A549 (cell line): ENCODE measurements at regions not wholly inside any gene's neighbourhood (a gene's known extent, or its start where the extent isn't known, plus 50 kb on each side); places are given as distances from the start of the nearest gene placed in this dataset.

Experiments used
- ATAC-seq, 2 experiments: fragments of 200-7000 bp in 1 of 2; fragments of >200 bp in 1 of 2; cut with Nextera tagmentation in 1 of 2; cut with Tn5 transposase in 1 of 2; 3 replicates each; pipeline versions ENCODE4 v1.8.0 to v1.9.1; 2018 to 2020; ENCODE audit warnings: mild to moderate bottlenecking in 1 of 2, moderate library complexity in 1 of 2
- CTCF ChIA-PET: fragments of 300-600 bp; sonication (Branson Sonifier 250); formaldehyde crosslinking; extraction: SDS; loops from one replicate; lab custom pipeline; 2021; ENCODE audit warnings: antibody characterized with exemption, inconsistent platforms; lab: Yijun Ruan, JAX
- POLR2A ChIA-PET: fragments of 350-600 bp; formaldehyde crosslinking; extraction: SDS; loops from one replicate; lab custom pipeline; 2021; ENCODE audit warnings: antibody characterized with exemption, inconsistent platforms; lab: Yijun Ruan, JAX
- DNase-seq, 2 experiments: peaks; one replicate each; pipeline versions ENCODE4 v3.0.0 to v3.0.0-alpha.2; 2011 to 2016; ENCODE audit warnings: low read depth in 1 of 2, low spot score in 1 of 2
- FAIRE-seq: peaks from 2 replicates; lab custom pipeline; 2011; peaks lifted over from hg19 to GRCh38; lab: Jason Lieb, UNC
- H3K27ac ChIP-seq, 2 experiments: fragments of >200 bp; sonication (Bioruptor Twin); formaldehyde crosslinking; 3 replicates each; pipeline ENCODE4 v1.5.1; 2016 to 2017
- H3K4me1 ChIP-seq: fragments of >200 bp; sonication (Bioruptor Twin); formaldehyde crosslinking; 3 replicates; pipeline ENCODE4 v1.6.1; 2016
- H3K4me2 ChIP-seq: fragments of >200 bp; sonication (Bioruptor Twin); formaldehyde crosslinking; 3 replicates; pipeline ENCODE4 v1.6.1; 2016
- H3K4me3 ChIP-seq: fragments of >200 bp; sonication (Bioruptor Twin); formaldehyde crosslinking; 3 replicates; pipeline ENCODE4 v1.5.1; 2016
- H3K9me3 ChIP-seq: fragments of >200 bp; sonication (Bioruptor Twin); formaldehyde crosslinking; 3 replicates; pipeline ENCODE4 v1.6.1; 2016
- CBX2 ChIP-seq: fragments of 200-600 bp; sonication (generic); IDR thresholded peaks from 2 replicates; pipeline ENCODE4 v1.6.1; 2016; ENCODE audit warnings: low read depth, mild to moderate bottlenecking, borderline replicate concordance
- CBX8 ChIP-seq: fragments of 200-600 bp; sonication (generic); IDR thresholded peaks from 2 replicates; pipeline ENCODE4 v1.6.1; 2016
- CHD2 ChIP-seq: fragments of 150-350 bp; IDR thresholded peaks from 2 replicates; pipeline ENCODE4 v1.6.1; 2014; ENCODE audit warnings: low read length; ENCODE audit not compliant: partially characterized antibody
- CHD4 ChIP-seq: fragments of 200-600 bp; sonication (generic); IDR thresholded peaks from 2 replicates; pipeline ENCODE4 v1.6.1; 2016; ENCODE audit warnings: antibody characterized with exemption, mild to moderate bottlenecking, borderline replicate concordance
- E2F6 ChIP-seq: IDR thresholded peaks from 2 replicates; pipeline ENCODE4 v1.6.1; 2012; ENCODE audit warnings: low read depth, borderline replicate concordance
- ELK1 ChIP-seq: fragments of 150-350 bp; IDR thresholded peaks from 2 replicates; pipeline ENCODE4 v1.6.1; 2014; ENCODE audit warnings: low read depth, mild to moderate bottlenecking, low read length
- FOXS1 ChIP-seq: fragments of 250-450 bp; sonication (Bioruptor Pico); IDR thresholded peaks from 2 replicates; pipeline ENCODE4 v1.5.0; 2020; ENCODE audit warnings: mild to moderate bottlenecking, moderate library complexity
- HMGXB4 ChIP-seq: fragments of 250-450 bp; sonication (Bioruptor Pico); IDR thresholded peaks from 2 replicates; pipeline ENCODE4 v1.5.0; 2021; ENCODE audit warnings: mild to moderate bottlenecking, moderate library complexity, borderline replicate concordance
- HOXB5 ChIP-seq: fragments of 250-450 bp; sonication (Bioruptor Pico); IDR thresholded peaks from 2 replicates; pipeline ENCODE4 v1.5.0; 2020; ENCODE audit warnings: mild to moderate bottlenecking, moderate library complexity
- JUN ChIP-seq, 2 experiments: fragments of >200 bp; sonication (Bioruptor Twin); formaldehyde crosslinking; IDR thresholded peaks; 2 replicates in 1 of 2; 3 replicates in 1 of 2; pipeline ENCODE4 v1.6.1; 2016 to 2017
- JUNB ChIP-seq: fragments of >200 bp; sonication (Bioruptor Twin); formaldehyde crosslinking; IDR thresholded peaks from 2 replicates; pipeline ENCODE4 v1.6.1; 2016
- MAZ ChIP-seq: fragments of 150-350 bp; IDR thresholded peaks from 2 replicates; pipeline ENCODE4 v1.6.1; 2014; ENCODE audit warnings: antibody characterized with exemption, low read depth, low read length, borderline replicate concordance
- MYC ChIP-seq: IDR thresholded peaks from 2 replicates; pipeline ENCODE4 v1.6.1; 2012; ENCODE audit warnings: mild to moderate bottlenecking, inconsistent platforms, low read length, improper control_type of control experiment, borderline replicate concordance
- PHF8 ChIP-seq: fragments of 200-600 bp; sonication (generic); IDR thresholded peaks from 2 replicates; pipeline ENCODE4 v1.6.1; 2016; ENCODE audit warnings: low read depth, mild to moderate bottlenecking, antibody characterized with exemption, moderate library complexity, borderline replicate concordance
- RCOR1 ChIP-seq: fragments of 150-350 bp; IDR thresholded peaks from 2 replicates; pipeline ENCODE4 v1.6.1; 2014; ENCODE audit warnings: antibody characterized with exemption, low read length, low read depth
- ZNF302 ChIP-seq: fragments of 250-450 bp; sonication (Bioruptor Pico); IDR thresholded peaks from 2 replicates; pipeline ENCODE4 v1.9.0; 2021; ENCODE audit warnings: inconsistent platforms, mild to moderate bottlenecking, moderate library complexity
- ZSCAN20 ChIP-seq: fragments of 250-450 bp; sonication (Bioruptor Pico); IDR thresholded peaks from 2 replicates; pipeline ENCODE4 v1.8.0; 2022; ENCODE audit warnings: mild to moderate bottlenecking, moderate library complexity
- WGBS: methylation state at CpG from one replicate; pipeline ENCODE4 v1.1.6; 2017; ENCODE audit errors: missing lambda C conversion rate; 5-methylcytosine and 5-hydroxymethylcytosine counted together

- Histone ChIP-seq H3K4me2 (no peak overlapping the region), H3K27ac (no peak overlapping the region), H3K9me3 (no peaks in the 10 kb centered on the region), H3K4me1 (no peaks in the 10 kb centered on the region)
- FAIRE-seq = no peak
- no peak for DNase-seq
- ATAC-seq = no peak
- CTCF ChIA-PET = interaction anchor here (2.2 kb wide), 1 partner anchor 9 kb away, joined by 6 read pairs; no protein-coding TSS in a partner anchor
- 11% methylated on average over 2 of the region's 2 CpGs for WGBS
- no peak for TF ChIP-seq HOXB5 (CRISPR knock-in tag)
- no peak for TF ChIP-seq RCOR1
- TF ChIP-seq PHF8 = no peak
- TF ChIP-seq FOXS1 (CRISPR knock-in tag) = no peak
- TF ChIP-seq CHD4 = no peak
- TF ChIP-seq MAZ = no peak
- TF ChIP-seq HMGXB4 = no peak
- no peak for TF ChIP-seq ZSCAN20 (CRISPR knock-in tag)
- no peak for TF ChIP-seq E2F6
- no peak for TF ChIP-seq CHD2
- TF ChIP-seq CBX8 = no peak
- TF ChIP-seq ELK1 = no peak
- TF ChIP-seq JUNB = no peak
- TF ChIP-seq JUN (IDR thresholded peaks at IDR 0.05) = no peak
- no peak for TF ChIP-seq MYC
- TF ChIP-seq, all 56 proteins: peak for 0
- POLR2A ChIA-PET = no interaction called here
- H3K4me3 ChIP-seq = no peak overlapping the region
Observed at GRCh38 chr9:107068581-107068980, 205.6 kb downstream of the ZNF462 start.

- DNase-seq = no peak
- H3K4me2 ChIP-seq = no peak overlapping the region
- ChIA-PET POLR2A (no interaction called here), CTCF (no interaction called here)
- FAIRE-seq = no peak
- 0% methylated on average over 1 of the region's 1 CpG for WGBS
- H3K4me1 ChIP-seq = no peaks in the 10 kb centered on the region
- no peak for TF ChIP-seq E2F6
- no peak for TF ChIP-seq CBX2
- no peak overlapping the region for H3K4me3 ChIP-seq
- H3K27ac ChIP-seq = no peak overlapping the region
- no peaks in the 10 kb centered on the region for H3K9me3 ChIP-seq
- ATAC-seq = no peak
Observed at GRCh38 chr9:107070586-107070985, 207.6 kb downstream of the ZNF462 start.

GRCh38 chr9:107078061-107078460 lies 205.0 kb upstream of the RAD23B start:
- CTCF ChIA-PET = interaction anchor here (2.7 kb wide), 1 partner anchor 11 kb away, joined by 6 read pairs; no protein-coding TSS in a partner anchor
- no peak for FAIRE-seq
- POLR2A ChIA-PET = no interaction called here

More at GRCh38 chr9:107078061-107078460, 205.0 kb upstream of the RAD23B start:
- whole genome bisulfite sequencing = 0% methylated on average over 1 of the region's 1 CpG
- TF ChIP-seq ELK1 (no peak), ZNF302 (CRISPR knock-in tag) (no peak)
- Histone ChIP-seq H3K4me1 (no peaks in the 10 kb centered on the region), H3K27ac (no peak overlapping the region), H3K9me3 (no peaks in the 10 kb centered on the region), H3K4me3 (no peak overlapping the region), H3K4me2 (no peak overlapping the region)
- no peak for ATAC-seq
- no peak for DNase-seq
